Osteocyte (in vitro differentiated cells): ENCODE measurements at regions not wholly inside any gene's neighbourhood (a gene's known extent, or its start where the extent isn't known, plus 50 kb on each side); places are given as distances from the start of the nearest gene placed in this dataset.

Experiments
- DNase-seq: peaks from one replicate; pipeline ENCODE4 v3.0.0; 2021; ENCODE audit warnings: mixed read lengths; ENCODE audit not compliant: unreplicated experiment; ENCODE audit errors: extremely low spot score
- H3K27ac Mint-ChIP-seq: one replicate; pipeline ENCODE4 v1.8.0; 2021; ENCODE audit warnings: mild to moderate bottlenecking, mixed read lengths; ENCODE audit not compliant: unreplicated experiment
- H3K27me3 Mint-ChIP-seq: one replicate; pipeline ENCODE4 v1.8.0; 2021; ENCODE audit warnings: mixed read lengths; ENCODE audit not compliant: unreplicated experiment
- H3K36me3 Mint-ChIP-seq: one replicate; pipeline ENCODE4 v1.8.0; 2021; ENCODE audit warnings: mixed read lengths; ENCODE audit not compliant: unreplicated experiment
- H3K4me1 Mint-ChIP-seq: one replicate; pipeline ENCODE4 v1.8.0; 2021; ENCODE audit warnings: mixed read lengths; ENCODE audit not compliant: unreplicated experiment
- H3K4me3 Mint-ChIP-seq: one replicate; pipeline ENCODE4 v1.8.0; 2021; ENCODE audit warnings: mild to moderate bottlenecking, moderate library complexity, mixed read lengths; ENCODE audit not compliant: unreplicated experiment
- H3K9me3 Mint-ChIP-seq: one replicate; pipeline ENCODE4 v1.8.0; 2021; ENCODE audit warnings: mixed read lengths; ENCODE audit not compliant: unreplicated experiment
- TF ChIP-seq, protein P1 (sequence below): fragments of 200-600 bp; sonication (generic); IDR thresholded peaks from 2 replicates; pipeline ENCODE4 v1.5.0; 2021; ENCODE audit warnings: antibody characterized with exemption, mild to moderate bottlenecking, moderate library complexity

DNA sequence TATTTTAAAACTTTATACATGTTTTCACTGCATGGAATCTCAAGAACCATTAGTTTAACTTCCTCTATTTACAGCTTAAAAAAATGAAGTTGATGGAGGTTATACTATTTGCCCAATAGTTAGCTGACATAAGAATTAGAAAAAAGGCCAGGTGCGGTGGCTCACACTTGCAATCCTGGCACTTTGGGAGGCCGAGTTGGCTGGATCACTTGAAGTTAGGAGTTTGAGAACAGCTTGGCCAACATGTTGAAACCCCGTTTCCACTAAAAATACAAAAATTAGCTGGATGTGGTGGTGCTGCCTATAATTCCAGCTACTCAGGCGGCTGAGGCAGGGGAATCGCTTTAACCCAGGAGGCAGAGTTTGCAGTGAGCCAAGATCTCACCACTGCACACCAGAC, 125.1 kb upstream of the CDH19 start:
- Mint-ChIP-seq H3K36me3 (no peaks in the 10 kb centered on the region), H3K9me3 (no peaks in the 10 kb centered on the region), H3K27me3 (no peaks in the 10 kb centered on the region), H3K4me1 (no peaks in the 10 kb centered on the region), H3K4me3 (no peak overlapping the region), H3K27ac (no peak overlapping the region)
- DNase-seq: no peak
- TF ChIP-seq, protein P1, sequence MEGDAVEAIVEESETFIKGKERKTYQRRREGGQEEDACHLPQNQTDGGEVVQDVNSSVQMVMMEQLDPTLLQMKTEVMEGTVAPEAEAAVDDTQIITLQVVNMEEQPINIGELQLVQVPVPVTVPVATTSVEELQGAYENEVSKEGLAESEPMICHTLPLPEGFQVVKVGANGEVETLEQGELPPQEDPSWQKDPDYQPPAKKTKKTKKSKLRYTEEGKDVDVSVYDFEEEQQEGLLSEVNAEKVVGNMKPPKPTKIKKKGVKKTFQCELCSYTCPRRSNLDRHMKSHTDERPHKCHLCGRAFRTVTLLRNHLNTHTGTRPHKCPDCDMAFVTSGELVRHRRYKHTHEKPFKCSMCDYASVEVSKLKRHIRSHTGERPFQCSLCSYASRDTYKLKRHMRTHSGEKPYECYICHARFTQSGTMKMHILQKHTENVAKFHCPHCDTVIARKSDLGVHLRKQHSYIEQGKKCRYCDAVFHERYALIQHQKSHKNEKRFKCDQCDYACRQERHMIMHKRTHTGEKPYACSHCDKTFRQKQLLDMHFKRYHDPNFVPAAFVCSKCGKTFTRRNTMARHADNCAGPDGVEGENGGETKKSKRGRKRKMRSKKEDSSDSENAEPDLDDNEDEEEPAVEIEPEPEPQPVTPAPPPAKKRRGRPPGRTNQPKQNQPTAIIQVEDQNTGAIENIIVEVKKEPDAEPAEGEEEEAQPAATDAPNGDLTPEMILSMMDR: no peak

DNA sequence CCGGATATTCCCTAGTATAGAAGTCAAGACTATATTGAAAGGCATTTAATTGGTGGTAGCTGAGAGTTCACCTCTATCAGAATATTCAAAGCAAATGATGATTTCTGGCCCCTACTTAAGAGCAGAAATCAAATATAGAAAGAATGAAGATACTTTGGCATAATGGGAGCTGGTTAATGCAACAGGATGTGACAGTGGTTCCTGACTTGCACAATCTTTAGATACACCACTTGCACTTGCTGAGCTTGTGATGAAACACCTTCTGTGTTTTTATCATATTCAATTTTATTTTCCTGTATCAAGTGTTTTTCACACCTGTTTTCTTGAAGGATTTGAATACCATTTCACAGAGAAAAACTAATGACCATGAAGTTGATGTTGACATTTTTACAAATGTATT, 124.1 kb upstream of the CDH19 start:
- TF ChIP-seq, protein P1: no peak

DNA sequence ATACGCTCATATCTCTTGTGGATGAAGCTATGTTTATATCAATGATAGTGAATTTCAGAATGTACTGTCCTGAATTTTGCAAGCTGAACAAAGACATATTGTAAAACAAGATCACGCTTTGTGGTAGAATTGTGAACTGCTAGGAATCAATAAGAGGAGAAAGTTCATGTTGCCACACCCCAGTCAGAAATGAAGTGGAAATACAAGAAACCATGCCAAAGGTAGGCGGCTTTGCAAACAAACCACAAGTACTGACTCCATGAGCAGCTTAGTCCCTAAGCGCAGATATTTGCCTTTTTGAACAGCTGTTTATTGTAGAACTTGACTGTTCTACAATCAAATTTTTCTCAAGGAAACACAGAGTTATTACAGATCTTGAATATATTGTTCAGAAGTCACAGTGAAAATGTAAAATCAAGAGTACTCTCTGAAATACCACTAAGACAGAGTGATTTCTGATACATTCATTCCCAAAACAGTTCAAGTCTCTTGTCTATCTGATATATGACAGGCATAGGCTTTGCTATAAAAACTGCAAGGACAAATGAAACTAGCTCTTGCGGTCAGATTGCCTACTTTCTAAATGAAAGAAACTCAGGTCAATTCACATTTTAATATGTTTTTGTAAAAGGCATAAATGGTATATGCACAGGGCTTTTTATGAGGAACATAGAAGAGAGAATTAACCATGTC, 120.9 kb upstream of the CDH19 start:
- H3K4me3 Mint-ChIP-seq: no peak overlapping the region
- H3K27me3 Mint-ChIP-seq: no peaks in the 10 kb centered on the region
- no peaks in the 10 kb centered on the region for H3K4me1 Mint-ChIP-seq

More for the DNA sequence above, 124.1 kb upstream of the CDH19 start:
- H3K36me3 Mint-ChIP-seq: no peaks in the 10 kb centered on the region
- no peaks in the 10 kb centered on the region for H3K4me1 Mint-ChIP-seq
- no peaks in the 10 kb centered on the region for H3K9me3 Mint-ChIP-seq
- H3K27me3 Mint-ChIP-seq: no peaks in the 10 kb centered on the region
- no peak for DNase-seq
- H3K27ac Mint-ChIP-seq: no peak overlapping the region
- no peak overlapping the region for H3K4me3 Mint-ChIP-seq

DNA sequence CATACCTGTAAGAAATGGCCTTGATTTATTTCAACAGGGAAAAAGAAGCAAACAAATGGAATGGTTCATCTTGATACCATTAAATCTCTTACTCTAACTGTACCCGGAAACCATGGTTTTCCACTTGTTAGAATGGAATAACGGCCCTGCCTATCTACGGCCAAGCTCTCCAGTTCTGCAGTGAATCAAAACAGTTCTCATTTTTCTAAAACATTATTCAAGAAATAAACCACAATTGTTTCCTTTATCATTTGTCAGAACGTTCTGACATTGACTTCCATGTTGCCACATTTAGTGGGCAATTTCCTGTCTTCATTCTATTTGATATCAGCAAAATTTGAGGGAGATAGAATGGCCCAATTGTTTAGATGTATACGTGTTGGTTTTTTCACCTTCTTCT, 118.8 kb upstream of the CDH19 start:
- Mint-ChIP-seq H3K36me3 (no peaks in the 10 kb centered on the region), H3K4me1 (no peaks in the 10 kb centered on the region), H3K9me3 (no peaks in the 10 kb centered on the region), H3K27ac (no peak overlapping the region), H3K27me3 (no peaks in the 10 kb centered on the region), H3K4me3 (no peak overlapping the region)
- TF ChIP-seq, protein P1: no peak
- DNase-seq: no peak

More for the DNA sequence above, 120.9 kb upstream of the CDH19 start:
- Mint-ChIP-seq H3K27ac (no peak overlapping the region), H3K9me3 (no peaks in the 10 kb centered on the region), H3K36me3 (no peaks in the 10 kb centered on the region)
- no peak for DNase-seq
- TF ChIP-seq, protein P1: no peak

DNA sequence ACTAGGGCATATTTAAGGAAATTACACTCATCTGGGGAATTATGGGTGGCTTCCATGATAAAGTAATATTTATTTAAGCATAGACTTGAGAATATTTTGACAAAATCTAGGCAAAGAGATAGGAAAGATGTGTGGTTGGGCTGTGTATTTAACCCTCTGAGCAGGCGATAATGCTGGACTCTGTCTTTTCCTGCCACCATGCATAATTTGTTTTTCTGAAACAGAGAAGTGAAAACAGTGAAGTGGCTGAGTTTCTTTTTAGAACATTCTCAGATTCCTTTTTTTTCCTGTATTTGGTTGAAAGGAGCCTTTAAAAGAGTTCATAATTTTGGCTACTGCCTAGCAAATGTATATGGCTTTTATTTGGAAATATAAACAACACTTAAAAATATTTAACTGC, 104.8 kb upstream of the CDH19 start:
- no peaks in the 10 kb centered on the region for H3K36me3 Mint-ChIP-seq
- H3K9me3 Mint-ChIP-seq: no peaks in the 10 kb centered on the region
- H3K4me1 Mint-ChIP-seq: no peaks in the 10 kb centered on the region
- TF ChIP-seq, protein P1: no peak
- no peak for DNase-seq
- H3K4me3 Mint-ChIP-seq: no peak overlapping the region
- no peak overlapping the region for H3K27ac Mint-ChIP-seq
- peaks cover 2% of the 10 kb centered on the region for H3K27me3 Mint-ChIP-seq
